GM18499 (cell line): ENCODE measurements at regions not wholly inside any gene's neighbourhood (a gene's known extent, or its start where the extent isn't known, plus 50 kb on each side); places are given as distances from the start of the nearest gene placed in this dataset.
"Not testable (repeated sequence)": the region's sequence is repeated elsewhere in the genome, so short reads cannot be mapped to it uniquely, and the experiment has no call there.

Experiments used
- ATAC-seq: cut with Tn5 transposase; IDR thresholded peaks from one replicate; pipeline ENCODE4 v1.9.1; 2021; ENCODE audit warnings: moderate number of reproducible peaks; ENCODE audit not compliant: insufficient read depth, unreplicated experiment

GRCh38 chr11:49499117-49499516 is 290.7 kb upstream of the FOLH1 start:
- ATAC-seq, result no peak

GRCh38 chr11:49505231-49505630 is 296.8 kb upstream of the FOLH1 start:
- no peak for ATAC-seq

- peak; percentile 73 for ATAC-seq
Measured at GRCh38 chr11:49526240-49526829, 317.9 kb upstream of the FOLH1 start.

GRCh38 chr11:49533204-49533603 is 324.8 kb upstream of the FOLH1 start:
- no peak for ATAC-seq

- not testable (repeated sequence) for ATAC-seq
Measured at GRCh38 chr11:49538927-49539326, 330.5 kb upstream of the FOLH1 start.

GRCh38 chr11:49558261-49558847 is 350.0 kb upstream of the FOLH1 start:
- ATAC-seq, result not testable (repeated sequence)

- not testable (repeated sequence) for ATAC-seq
Measured at GRCh38 chr11:49560593-49560992, 352.2 kb upstream of the FOLH1 start.

GRCh38 chr11:49561240-49561880 is 353.0 kb upstream of the FOLH1 start:
- not testable (repeated sequence) for ATAC-seq

- ATAC-seq, result not testable (repeated sequence)
Measured at GRCh38 chr11:49562262-49562661, 353.9 kb upstream of the FOLH1 start.

- not testable (repeated sequence) for ATAC-seq
Measured at GRCh38 chr11:49579492-49579891, 371.1 kb upstream of the FOLH1 start.

- not testable (repeated sequence) for ATAC-seq
Measured at GRCh38 chr11:49585495-49585894, 366.7 kb upstream of the OR4C13 start.

GRCh38 chr11:49608892-49609291 is 343.3 kb upstream of the OR4C13 start:
- ATAC-seq, result not testable (repeated sequence)

GRCh38 chr11:49623872-49624271 is 328.3 kb upstream of the OR4C13 start:
- not testable (repeated sequence) for ATAC-seq

- not testable (repeated sequence) for ATAC-seq
Measured at GRCh38 chr11:49670705-49671104, 281.5 kb upstream of the OR4C13 start.

- ATAC-seq, result not testable (repeated sequence)
Measured at GRCh38 chr11:49702121-49702520, 250.1 kb upstream of the OR4C13 start.

- ATAC-seq, result not testable (repeated sequence)
Measured at GRCh38 chr11:49750447-49750846, 201.7 kb upstream of the OR4C13 start.

GRCh38 chr11:49750960-49751359 is 201.2 kb upstream of the OR4C13 start:
- not testable (repeated sequence) for ATAC-seq

GRCh38 chr11:49780791-49781190 is 171.4 kb upstream of the OR4C13 start:
- not testable (repeated sequence) for ATAC-seq

GRCh38 chr11:49782000-49782399 is 170.2 kb upstream of the OR4C13 start:
- ATAC-seq, result not testable (repeated sequence)

GRCh38 chr11:49783841-49784240 is 168.3 kb upstream of the OR4C13 start:
- not testable (repeated sequence) for ATAC-seq

- not testable (repeated sequence) for ATAC-seq
Measured at GRCh38 chr11:49789787-49790186, 162.4 kb upstream of the OR4C13 start.
